ENCODE measurements at regions not wholly inside any gene's neighbourhood (a gene's known extent, or its start where the extent isn't known, plus 50 kb on each side); places are given as distances from the start of the nearest gene placed in this dataset.

DNA sequence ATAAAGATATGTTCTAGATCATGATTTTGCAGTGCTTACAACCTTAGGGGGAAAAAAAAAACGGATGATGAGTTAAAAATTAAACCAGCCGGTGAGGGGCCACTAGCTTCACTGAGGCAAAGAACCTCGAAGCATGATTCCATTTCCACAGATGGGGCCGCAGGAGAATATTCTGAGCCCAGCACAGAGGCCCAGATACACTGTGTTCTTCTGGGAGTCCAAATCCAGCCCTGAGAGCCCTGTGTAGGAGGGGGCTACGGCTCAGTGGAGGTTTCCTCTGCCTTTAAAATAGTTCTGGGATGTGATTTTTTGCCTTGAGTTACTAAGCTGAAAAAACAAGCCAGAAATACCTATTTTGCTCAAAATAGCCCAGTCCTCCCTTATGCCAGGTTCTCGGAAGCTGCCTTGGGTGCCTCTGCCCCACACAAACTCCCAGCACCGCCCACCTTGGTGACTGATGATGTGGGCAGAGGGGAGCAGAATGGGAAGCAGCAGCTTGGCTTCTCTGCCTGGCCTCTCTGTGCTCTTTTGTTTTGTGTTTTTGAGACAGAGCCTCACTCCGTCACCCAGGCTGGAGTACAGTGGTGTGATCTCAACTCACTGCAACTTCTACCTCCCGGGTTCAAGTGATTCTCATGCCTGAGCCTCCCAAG is 105.4 kb upstream of the BCL2L14 start:
- DNase-seq, result no peak
- TF ChIP-seq, protein P1, sequence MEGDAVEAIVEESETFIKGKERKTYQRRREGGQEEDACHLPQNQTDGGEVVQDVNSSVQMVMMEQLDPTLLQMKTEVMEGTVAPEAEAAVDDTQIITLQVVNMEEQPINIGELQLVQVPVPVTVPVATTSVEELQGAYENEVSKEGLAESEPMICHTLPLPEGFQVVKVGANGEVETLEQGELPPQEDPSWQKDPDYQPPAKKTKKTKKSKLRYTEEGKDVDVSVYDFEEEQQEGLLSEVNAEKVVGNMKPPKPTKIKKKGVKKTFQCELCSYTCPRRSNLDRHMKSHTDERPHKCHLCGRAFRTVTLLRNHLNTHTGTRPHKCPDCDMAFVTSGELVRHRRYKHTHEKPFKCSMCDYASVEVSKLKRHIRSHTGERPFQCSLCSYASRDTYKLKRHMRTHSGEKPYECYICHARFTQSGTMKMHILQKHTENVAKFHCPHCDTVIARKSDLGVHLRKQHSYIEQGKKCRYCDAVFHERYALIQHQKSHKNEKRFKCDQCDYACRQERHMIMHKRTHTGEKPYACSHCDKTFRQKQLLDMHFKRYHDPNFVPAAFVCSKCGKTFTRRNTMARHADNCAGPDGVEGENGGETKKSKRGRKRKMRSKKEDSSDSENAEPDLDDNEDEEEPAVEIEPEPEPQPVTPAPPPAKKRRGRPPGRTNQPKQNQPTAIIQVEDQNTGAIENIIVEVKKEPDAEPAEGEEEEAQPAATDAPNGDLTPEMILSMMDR (IDR thresholded peaks at IDR 0.05; ENCODE audit: unreplicated experiment), result no peak
- Mint-ChIP-seq H3K27me3 (ENCODE audit: unreplicated experiment) (no peaks in the 10 kb centered on the region), H3K4me1 (ENCODE audit: low read depth, unreplicated experiment) (peaks cover 7% of the 10 kb centered on the region), H3K27ac (ENCODE audit: unreplicated experiment) (no peak overlapping the region), H3K4me3 (ENCODE audit: low read depth, unreplicated experiment) (no peak overlapping the region), H3K36me3 (ENCODE audit: insufficient read depth, unreplicated experiment) (no peaks in the 10 kb centered on the region), H3K9me3 (ENCODE audit: low read depth, unreplicated experiment) (no peaks in the 10 kb centered on the region)
- no TSS peak for BruUV-seq (replicated peaks)
- CTCF ChIA-PET, result no interaction called here
- intact Hi-C loops (cut with micrococcal nuclease; ENCODE audit: unreplicated experiment), result no loop called here

DNA sequence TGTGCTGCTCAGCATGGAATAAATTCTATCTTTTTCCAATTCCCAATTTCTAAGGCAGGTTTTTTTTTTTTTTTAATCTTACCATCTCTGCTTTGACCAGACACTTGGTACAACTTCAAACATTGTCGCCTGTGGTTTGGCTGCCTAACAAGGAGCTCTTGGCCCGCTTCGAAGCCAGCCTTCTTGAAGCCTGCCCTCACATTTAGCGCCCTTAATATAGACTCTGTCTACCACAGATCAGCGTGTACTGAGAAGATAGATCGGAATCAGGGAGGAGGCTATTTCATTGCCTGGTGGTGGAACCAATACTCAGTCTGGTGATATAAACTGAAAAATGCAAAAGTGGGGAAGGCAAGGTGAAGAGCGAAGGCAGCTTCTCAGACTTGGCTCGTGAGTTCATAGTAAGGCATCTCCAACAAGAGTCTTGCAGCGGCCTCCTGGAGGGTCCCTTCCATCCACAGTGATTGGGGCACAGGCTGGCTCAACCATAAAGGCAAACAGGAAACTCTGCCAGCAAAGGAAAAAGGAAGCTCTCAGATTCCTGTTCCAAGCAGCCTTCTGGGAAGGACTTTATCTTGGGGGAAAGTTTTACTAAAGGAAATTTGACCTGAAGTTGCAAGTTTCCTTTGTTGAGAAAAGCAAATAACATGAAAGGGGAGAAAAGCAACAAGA is 103.2 kb upstream of the BCL2L14 start:
- H3K27ac Mint-ChIP-seq (ENCODE audit: unreplicated experiment), result no peak overlapping the region
- no peak for DNase-seq
- no peaks in the 10 kb centered on the region for H3K9me3 Mint-ChIP-seq (ENCODE audit: low read depth, unreplicated experiment)
- CTCF ChIA-PET, result no interaction called here
- peaks cover 7% of the 10 kb centered on the region for H3K4me1 Mint-ChIP-seq (ENCODE audit: low read depth, unreplicated experiment)
- H3K36me3 Mint-ChIP-seq (ENCODE audit: insufficient read depth, unreplicated experiment), result no peaks in the 10 kb centered on the region
- TF ChIP-seq, protein P1 (IDR thresholded peaks at IDR 0.05; ENCODE audit: unreplicated experiment), result no peak
- BruUV-seq (replicated peaks), result no TSS peak
- no peak overlapping the region for H3K4me3 Mint-ChIP-seq (ENCODE audit: low read depth, unreplicated experiment)
- H3K27me3 Mint-ChIP-seq (ENCODE audit: unreplicated experiment), result no peaks in the 10 kb centered on the region
- intact Hi-C loops (cut with micrococcal nuclease; ENCODE audit: unreplicated experiment), result no loop called here

DNA sequence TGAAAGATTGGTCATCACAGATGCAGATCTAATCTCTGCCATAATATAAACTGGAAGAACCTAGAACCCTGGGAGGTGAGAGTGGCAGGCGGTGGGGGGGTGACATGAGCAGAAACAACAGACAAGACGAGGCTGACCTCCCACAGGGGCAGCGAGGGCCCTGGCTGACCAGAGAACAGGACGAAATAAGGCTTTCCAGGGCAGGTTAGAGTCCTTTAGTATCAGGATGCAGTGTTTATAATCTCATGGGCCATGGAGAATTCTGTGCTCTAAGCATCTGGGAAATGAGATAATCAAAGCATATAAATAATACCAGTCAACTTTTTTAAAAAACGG is 102.7 kb upstream of the BCL2L14 start:
- Mint-ChIP-seq H3K4me1 (ENCODE audit: low read depth, unreplicated experiment) (peaks cover 7% of the 10 kb centered on the region), H3K27ac (ENCODE audit: unreplicated experiment) (no peak overlapping the region), H3K4me3 (ENCODE audit: low read depth, unreplicated experiment) (no peak overlapping the region), H3K36me3 (ENCODE audit: insufficient read depth, unreplicated experiment) (no peaks in the 10 kb centered on the region), H3K27me3 (ENCODE audit: unreplicated experiment) (no peaks in the 10 kb centered on the region), H3K9me3 (ENCODE audit: low read depth, unreplicated experiment) (no peaks in the 10 kb centered on the region)
- TF ChIP-seq, protein P1 (IDR thresholded peaks at IDR 0.05; ENCODE audit: unreplicated experiment), result no peak
- CTCF ChIA-PET, result no interaction called here
- intact Hi-C loops (cut with micrococcal nuclease; ENCODE audit: unreplicated experiment), result no loop called here
- no TSS peak for BruUV-seq (replicated peaks)
- DNase-seq, result no peak

DNA sequence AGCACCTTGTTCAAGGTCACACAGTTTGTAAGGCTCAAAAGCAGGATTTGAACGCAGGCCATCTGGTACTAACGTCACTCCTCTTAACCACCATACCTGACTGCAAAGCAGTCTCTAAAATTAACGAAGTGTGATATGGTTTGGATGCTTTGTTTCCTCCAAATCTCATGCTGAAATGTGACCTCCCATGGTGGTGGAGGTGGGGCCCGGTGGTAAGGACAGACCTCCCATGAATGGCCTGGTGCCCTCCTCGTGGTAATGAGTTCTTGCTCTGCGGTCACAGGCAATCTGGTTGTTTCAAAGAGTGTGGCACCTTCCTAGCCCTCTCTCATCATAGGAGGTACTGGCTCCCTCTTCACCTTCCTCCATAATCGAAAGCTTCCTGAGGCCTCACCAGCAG is 102.2 kb upstream of the BCL2L14 start:
- H3K4me3 Mint-ChIP-seq (ENCODE audit: low read depth, unreplicated experiment), result no peak overlapping the region
- no peaks in the 10 kb centered on the region for H3K9me3 Mint-ChIP-seq (ENCODE audit: low read depth, unreplicated experiment)
- BruUV-seq (replicated peaks), result no TSS peak
- CTCF ChIA-PET, result interaction anchor here (0.7 kb wide), 1 partner anchor 34 kb away, joined by 3 read pairs; no protein-coding TSS in a partner anchor
- peaks cover 2% of the 10 kb centered on the region for H3K4me1 Mint-ChIP-seq (ENCODE audit: low read depth, unreplicated experiment)
- H3K36me3 Mint-ChIP-seq (ENCODE audit: insufficient read depth, unreplicated experiment), result no peaks in the 10 kb centered on the region
- intact Hi-C loops (cut with micrococcal nuclease; ENCODE audit: unreplicated experiment), result no loop called here
- no peaks in the 10 kb centered on the region for H3K27me3 Mint-ChIP-seq (ENCODE audit: unreplicated experiment)
- H3K27ac Mint-ChIP-seq (ENCODE audit: unreplicated experiment), result no peak overlapping the region
- DNase-seq, result no peak
- TF ChIP-seq, protein P1 (IDR thresholded peaks at IDR 0.05; ENCODE audit: unreplicated experiment), result no peak
